ENCODE measurements at regions not wholly inside any gene's neighbourhood (a gene's known extent, or its start where the extent isn't known, plus 50 kb on each side); places are given as distances from the start of the nearest gene placed in this dataset.

GRCh38 chr6:139438775-139439174 is 64.3 kb upstream of the CITED2 start:
- TF ChIP-seq POLR2A (IDR thresholded peaks at IDR 0.05; ENCODE audit: extremely low read depth, insufficient read length) (no peak), MAX (IDR thresholded peaks at IDR 0.05; ENCODE audit: low read depth, low read length) (no peak), CTCF (IDR thresholded peaks at IDR 0.05; ENCODE audit: low read depth, low read length) (no peak), MYC (IDR thresholded peaks at IDR 0.05; ENCODE audit: low read depth, low read length) (no peak)
